MM.1S (cell line): ENCODE measurements at regions not wholly inside any gene's neighbourhood (a gene's known extent, or its start where the extent isn't known, plus 50 kb on each side); places are given as distances from the start of the nearest gene placed in this dataset.

Source experiments
- DNase-seq: peaks from one replicate; pipeline ENCODE4 v3.0.0-alpha.2; 2015
- H2AFZ ChIP-seq: fragments of 300-600 bp; sonication (generic); 2 replicates; pipeline ENCODE4 v1.6.0; 2016; ENCODE audit warnings: antibody characterized with exemption, low read length
- H3F3A ChIP-seq: fragments of 300-600 bp; sonication (generic); 2 replicates; pipeline ENCODE4 v1.6.1; 2016; ENCODE audit warnings: mild to moderate bottlenecking, antibody characterized with exemption, low read length, moderate library complexity, mixed read lengths; ENCODE audit not compliant: insufficient read depth
- H3K27ac ChIP-seq: fragments of 300-600 bp; sonication (generic); 2 replicates; pipeline ENCODE4 v1.5.1; 2016; ENCODE audit warnings: mild to moderate bottlenecking, low read length
- H3K27me3 ChIP-seq: fragments of 300-600 bp; sonication (generic); replicated peaks from 2 replicates; pipeline ENCODE4 v1.6.0; 2016; ENCODE audit warnings: low read length; ENCODE audit not compliant: insufficient read depth
- H3K36me3 ChIP-seq: fragments of 300-600 bp; sonication (generic); replicated peaks from 2 replicates; pipeline ENCODE4 v1.6.1; 2016; ENCODE audit warnings: mild to moderate bottlenecking, low read length, mixed read lengths; ENCODE audit not compliant: insufficient read depth
- H3K4me1 ChIP-seq: fragments of 300-600 bp; sonication (generic); 2 replicates; pipeline ENCODE4 v1.6.1; 2016; ENCODE audit warnings: low read length, mixed read lengths
- H3K4me2 ChIP-seq: fragments of 300-600 bp; sonication (generic); 2 replicates; pipeline ENCODE4 v1.6.0; 2016; ENCODE audit warnings: low read depth, low read length
- H3K4me3 ChIP-seq: fragments of 300-600 bp; sonication (generic); 2 replicates; pipeline ENCODE4 v1.5.1; 2016; ENCODE audit warnings: low read length, mixed read lengths
- H3K79me2 ChIP-seq: fragments of 300-600 bp; sonication (generic); 2 replicates; pipeline ENCODE4 v1.6.1; 2016; ENCODE audit warnings: mixed run types, low read length, mixed read lengths
- H3K9ac ChIP-seq: fragments of 300-600 bp; sonication (generic); 2 replicates; pipeline ENCODE4 v1.6.1; 2016; ENCODE audit warnings: low read length, mixed read lengths
- H3K9me2 ChIP-seq: fragments of 300-600 bp; sonication (generic); replicated peaks from 2 replicates; pipeline ENCODE4 v1.6.1; 2016; ENCODE audit warnings: mild to moderate bottlenecking, low read length, mixed read lengths; ENCODE audit not compliant: insufficient read depth
- H3K9me3 ChIP-seq: fragments of 300-600 bp; sonication (generic); replicated peaks from 2 replicates; pipeline ENCODE4 v1.6.1; 2016; ENCODE audit warnings: mild to moderate bottlenecking, low read length, mixed read lengths; ENCODE audit not compliant: insufficient read depth
- H4K20me1 ChIP-seq: fragments of 300-600 bp; sonication (generic); 2 replicates; pipeline ENCODE4 v1.6.1; 2016; ENCODE audit warnings: mild to moderate bottlenecking, low read length, moderate library complexity, mixed read lengths; ENCODE audit not compliant: insufficient read depth
- CTCF ChIP-seq: fragments of 300-600 bp; sonication (generic); IDR thresholded peaks from 2 replicates; pipeline ENCODE4 v1.5.1; 2016; ENCODE audit warnings: antibody characterized with exemption, low read length, mixed read lengths
- EZH2 ChIP-seq: fragments of 300-600 bp; sonication (generic); optimal IDR thresholded peaks from 2 replicates; pipeline ENCODE3; 2017; ENCODE audit warnings: low read depth, mild to moderate bottlenecking, antibody characterized with exemption, low read length, mixed read lengths
- EZH2phosphoT487 ChIP-seq: fragments of 300-600 bp; sonication (generic); IDR thresholded peaks from 2 replicates; pipeline ENCODE4 v1.6.1; 2018; ENCODE audit warnings: antibody characterized with exemption, low read length

GRCh38 chr5:56350011-56350596 is 117.0 kb upstream of the ANKRD55 start:
- H3K9me2 ChIP-seq: no peaks in the 10 kb centered on the region
- TF ChIP-seq EZH2 (no peak), CTCF (no peak), EZH2phosphoT487 (no peak)
- H3K9ac ChIP-seq: no peak overlapping the region
- H3K27me3 ChIP-seq: no peaks in the 10 kb centered on the region
- H4K20me1 ChIP-seq: no peaks in the 10 kb centered on the region
- H3K4me1 ChIP-seq: no peaks in the 10 kb centered on the region
- no peak overlapping the region for H2AFZ ChIP-seq
- no peaks in the 10 kb centered on the region for H3K79me2 ChIP-seq
- H3K4me2 ChIP-seq: no peak overlapping the region
- H3K27ac ChIP-seq: no peak overlapping the region
- no peaks in the 10 kb centered on the region for H3K9me3 ChIP-seq
- no peaks in the 10 kb centered on the region for H3F3A ChIP-seq
- H3K4me3 ChIP-seq: no peak overlapping the region
- no peaks in the 10 kb centered on the region for H3K36me3 ChIP-seq
- no peak for DNase-seq

GRCh38 chr5:56349461-56349860 is 116.3 kb upstream of the ANKRD55 start:
- Histone ChIP-seq H3K27me3 (no peaks in the 10 kb centered on the region), H3K9ac (no peak overlapping the region), H3F3A (no peaks in the 10 kb centered on the region), H3K4me3 (no peak overlapping the region), H3K36me3 (no peaks in the 10 kb centered on the region), H3K27ac (no peak overlapping the region), H3K9me3 (no peaks in the 10 kb centered on the region), H3K4me2 (no peak overlapping the region), H3K9me2 (no peaks in the 10 kb centered on the region), H3K79me2 (no peaks in the 10 kb centered on the region), H3K4me1 (no peaks in the 10 kb centered on the region), H2AFZ (no peak overlapping the region), H4K20me1 (no peaks in the 10 kb centered on the region)
- TF ChIP-seq CTCF: no peak
- TF ChIP-seq EZH2phosphoT487: no peak
- TF ChIP-seq EZH2: no peak
- no peak for DNase-seq

GRCh38 chr5:56346741-56347535 is 113.8 kb upstream of the ANKRD55 start:
- Histone ChIP-seq H3F3A (no peaks in the 10 kb centered on the region), H3K9me3 (no peaks in the 10 kb centered on the region), H3K4me1 (no peaks in the 10 kb centered on the region)

More at GRCh38 chr5:56346741-56347535, 113.8 kb upstream of the ANKRD55 start:
- Histone ChIP-seq H3K27me3 (no peaks in the 10 kb centered on the region), H3K36me3 (no peaks in the 10 kb centered on the region), H3K4me3 (no peak overlapping the region), H3K4me2 (no peak overlapping the region), H3K79me2 (no peaks in the 10 kb centered on the region), H2AFZ (no peak overlapping the region), H3K9ac (no peak overlapping the region), H3K27ac (no peak overlapping the region), H4K20me1 (no peaks in the 10 kb centered on the region), H3K9me2 (no peaks in the 10 kb centered on the region)
- no peak for DNase-seq
- TF ChIP-seq CTCF (no peak), EZH2phosphoT487 (no peak), EZH2 (no peak)
